ENCODE measurements at regions not wholly inside any gene's neighbourhood (a gene's known extent, or its start where the extent isn't known, plus 50 kb on each side); places are given as distances from the start of the nearest gene placed in this dataset.

DNA sequence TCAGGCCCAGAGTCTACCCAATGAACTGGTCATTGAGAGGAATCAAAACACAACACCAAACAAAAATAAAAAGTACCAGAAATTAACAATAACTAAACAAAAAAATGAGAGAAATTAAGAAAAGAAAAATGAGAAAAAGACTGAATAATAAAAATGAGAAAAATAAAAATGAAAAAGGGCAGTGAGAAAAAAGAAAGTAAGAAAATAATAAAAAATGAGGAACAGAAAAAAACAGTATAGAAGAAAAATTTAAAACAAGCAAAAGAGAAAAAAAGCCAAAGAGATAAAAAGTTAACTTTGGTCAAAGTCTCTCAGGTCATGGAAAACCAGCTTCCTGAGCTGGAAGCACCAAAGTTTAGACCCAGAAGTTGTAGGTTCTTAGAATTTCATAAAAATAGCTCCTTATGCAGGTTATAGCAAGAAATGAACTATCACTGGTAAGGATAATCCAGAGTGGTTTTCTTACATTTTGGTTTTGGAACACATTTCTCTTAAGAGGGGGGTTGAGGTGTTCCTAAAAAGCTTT is 51.0 kb upstream of the WDR17 start:
- DNase-seq (ENCODE audit: low read depth, low spot score) (no peak), ATAC-seq (no peak)
- intact Hi-C loops (cut with micrococcal nuclease): no loop called here
- Histone ChIP-seq H3K9ac (ENCODE audit: low read length) (no peak overlapping the region), H3K4me3 (replicated peaks in 1 of 2; ENCODE audit: low read depth in 1 of 2, low read length in 2 of 2) (no peak overlapping the region), H3K4me1 (ENCODE audit: control insufficient read depth in 1 of 2, insufficient read depth in 2 of 2, low read length in 2 of 2) (no peaks in the 10 kb centered on the region), H3K79me2 (ENCODE audit: insufficient read depth, low read length) (no peaks in the 10 kb centered on the region), H3K27me3 (ENCODE audit: insufficient read depth, low read length) (no peaks in the 10 kb centered on the region), H3K36me3 (ENCODE audit: control insufficient read depth in 1 of 2, insufficient read depth in 2 of 2, low read length in 2 of 2) (no peaks in the 10 kb centered on the region), H3K9me2 (ENCODE audit: insufficient read depth) (no peaks in the 10 kb centered on the region), H3K9me3 (ENCODE audit: control insufficient read depth in 1 of 2, insufficient read depth in 1 of 2, low read depth in 1 of 2, low read length in 2 of 2) (no peaks in the 10 kb centered on the region), H3K4me2 (ENCODE audit: low read length) (no peak overlapping the region), H2AFZ (ENCODE audit: low read depth, low read length, poor library complexity, severe bottlenecking) (peak overlapping the region; percentile 3), H4K20me1 (ENCODE audit: insufficient read depth) (no peaks in the 10 kb centered on the region), H3K27ac (ENCODE audit: low read depth, low read length) (no peak overlapping the region)
- ChIA-PET POLR2A (no interaction called here), CTCF (no interaction called here), RAD21 (ENCODE audit: low non-redundant PET in 1 of 2, low total read pairs in 2 of 2, uncharacterized antibody in 2 of 2, unreplicated experiment in 2 of 2) (no interaction called here)
- no TSS peak for BruUV-seq (replicated peaks)
- TF ChIP-seq EZH2 (IDR thresholded peaks at IDR 0.05): no peak
- no peak for TF ChIP-seq CEBPB (IDR thresholded peaks at IDR 0.05; ENCODE audit: low read depth)
- no peak for TF ChIP-seq SIN3A (IDR thresholded peaks at IDR 0.05; ENCODE audit: low read depth)
- no peak for TF ChIP-seq POLR2AphosphoS5 (IDR thresholded peaks at IDR 0.05; ENCODE audit: low read depth, low read length)
- no peak for TF ChIP-seq SP1 (IDR thresholded peaks at IDR 0.05; ENCODE audit: low read depth)
- TF ChIP-seq CBX3 (IDR thresholded peaks at IDR 0.05; ENCODE audit: low read depth): no peak
